NCI-H128 (cell line): ENCODE measurements at regions not wholly inside any gene's neighbourhood (a gene's known extent, or its start where the extent isn't known, plus 50 kb on each side); places are given as distances from the start of the nearest gene placed in this dataset.
"Not testable (repeated sequence)": the region's sequence is repeated elsewhere in the genome, so short reads cannot be mapped to it uniquely, and the experiment has no call there.

Experiments
- DNase-seq: peaks from one replicate; lab custom pipeline; 2025; ENCODE audit not compliant: unreplicated experiment; lab: John Stamatoyannopoulos, UW

DNA sequence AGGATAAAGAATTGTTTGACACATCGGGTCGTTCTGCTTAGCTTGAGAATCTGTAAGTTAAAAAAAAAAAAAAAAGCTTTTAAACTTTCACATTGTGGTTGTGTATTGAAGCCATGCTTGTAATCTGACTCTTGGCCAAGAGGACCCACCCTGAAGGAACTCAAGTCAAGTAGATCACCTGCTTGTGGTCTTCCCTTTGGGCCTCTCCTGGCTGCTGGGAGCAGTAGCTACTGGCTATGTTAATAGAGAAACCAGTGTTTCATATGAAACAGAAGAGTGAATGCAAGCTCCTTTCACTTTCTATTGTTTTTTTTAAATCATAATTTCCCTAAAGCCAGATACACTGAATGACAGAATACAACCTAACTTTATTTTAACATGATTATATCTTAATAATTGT lies 402.4 kb upstream of the NDST4 start:
- DNase-seq, result no peak

DNA sequence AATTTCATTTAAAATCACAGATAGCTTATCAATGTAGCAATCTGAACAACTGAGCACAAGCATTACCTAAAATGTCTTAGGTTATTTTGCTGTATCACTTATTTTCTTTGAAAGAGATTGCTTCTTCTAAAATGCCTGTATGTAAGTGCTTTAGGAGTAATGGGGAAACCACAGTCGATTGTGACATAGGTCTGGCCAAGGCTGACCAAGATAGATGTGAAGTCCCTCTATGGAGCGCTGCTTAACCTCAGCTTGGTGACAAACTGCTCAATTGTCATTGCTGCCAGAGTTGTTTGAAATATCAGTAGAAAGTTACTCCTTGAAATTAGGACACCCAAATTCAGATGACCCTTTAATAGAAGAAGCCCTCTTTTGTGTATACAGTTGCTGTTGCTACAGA lies 401.9 kb upstream of the NDST4 start:
- DNase-seq, result no peak

DNA sequence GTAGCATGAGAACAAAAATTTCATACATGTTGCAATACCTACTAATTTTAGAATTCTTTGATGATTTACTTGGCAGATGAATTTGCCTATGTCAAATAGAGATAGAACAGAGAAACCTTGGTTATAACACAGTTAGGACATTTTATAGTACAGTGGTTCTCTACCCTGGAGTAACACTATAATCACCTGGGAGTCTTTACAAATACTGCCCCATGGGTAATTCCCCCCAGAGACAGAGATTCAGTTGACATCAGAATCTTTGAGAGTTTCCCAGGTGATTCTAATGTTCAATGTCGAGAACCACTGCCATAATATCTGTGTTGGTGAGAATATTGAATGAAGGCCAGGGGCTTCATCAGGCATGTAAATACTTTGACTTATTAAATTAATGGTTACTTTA lies 401.3 kb upstream of the NDST4 start:
- no peak for DNase-seq

DNA sequence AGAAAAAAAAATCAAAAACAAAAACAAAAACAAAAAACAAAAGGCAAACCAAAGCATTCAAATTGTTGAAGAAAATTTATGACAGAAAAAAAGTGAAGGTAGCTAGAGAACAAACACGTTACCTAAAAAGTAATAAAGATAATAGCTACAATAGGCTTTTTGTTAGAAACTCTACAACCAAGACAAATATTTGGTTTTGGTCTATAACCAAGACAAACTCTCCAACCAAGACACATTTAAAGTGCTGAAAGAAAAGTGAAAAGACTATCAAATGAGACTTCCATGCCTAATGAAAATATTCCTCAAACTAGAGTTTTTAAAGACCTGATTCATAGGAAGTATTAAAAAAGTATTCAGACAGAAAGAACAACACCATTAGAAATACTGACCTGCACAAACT lies 391.9 kb upstream of the NDST4 start:
- DNase-seq, result no peak

DNA sequence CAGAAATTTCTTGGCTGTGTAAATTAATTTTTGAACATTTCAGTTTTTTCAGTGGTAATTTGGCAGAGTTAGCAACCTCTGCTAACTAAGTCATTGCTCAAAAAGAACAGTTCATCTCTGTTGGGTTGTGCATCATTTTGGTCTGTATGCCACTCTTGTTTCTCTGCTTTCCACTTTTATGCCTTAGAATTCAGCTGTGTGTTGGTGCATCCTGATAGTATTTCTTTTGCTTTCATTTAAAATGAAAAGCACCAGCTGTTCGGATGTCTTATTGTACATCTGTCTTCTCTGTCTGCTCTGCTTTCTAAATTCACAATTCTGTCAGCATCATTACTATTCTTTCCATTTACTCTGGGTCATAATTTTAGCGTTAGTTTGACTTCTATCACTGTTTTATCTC lies 388.2 kb upstream of the NDST4 start:
- DNase-seq, result no peak

DNA sequence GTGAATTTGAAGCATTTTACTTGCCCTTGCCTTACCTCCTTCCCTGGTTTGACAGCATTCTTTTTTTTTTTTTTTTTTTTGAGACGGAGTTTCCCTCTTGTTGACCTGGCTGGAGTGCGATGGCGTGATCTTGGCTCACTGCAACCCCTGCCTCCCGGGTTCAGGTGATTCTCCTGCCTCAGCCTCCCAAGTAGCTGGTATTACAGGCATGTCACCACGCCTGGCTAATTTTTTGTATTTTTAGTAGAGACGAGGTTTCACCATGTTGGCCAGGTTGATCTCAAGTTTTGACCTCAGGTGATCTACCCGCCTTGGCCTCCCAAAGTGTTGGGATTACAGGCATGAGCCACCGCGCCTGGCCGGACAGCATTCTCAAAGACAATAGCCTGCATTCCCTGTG lies 380.4 kb upstream of the NDST4 start:
- DNase-seq, result not testable (repeated sequence)

DNA sequence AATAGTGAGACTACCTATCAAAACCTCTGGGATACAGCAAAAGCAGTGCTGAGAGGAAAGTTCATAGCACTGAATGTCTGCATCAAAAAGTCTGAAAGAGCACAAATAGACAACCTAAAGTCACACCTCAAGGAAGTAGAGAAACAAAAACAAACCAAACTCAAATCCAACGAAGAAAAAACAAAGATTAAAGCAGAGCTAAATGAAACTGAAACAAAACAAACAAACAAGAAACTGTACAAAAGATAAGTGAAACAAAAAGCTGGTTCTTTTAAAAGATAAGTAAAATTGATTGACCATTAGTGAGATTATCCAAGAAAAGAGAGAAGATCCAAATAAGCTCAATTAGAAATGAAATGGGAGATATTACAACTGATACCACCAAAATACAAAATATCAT lies 378.3 kb upstream of the NDST4 start:
- DNase-seq, result no peak

DNA sequence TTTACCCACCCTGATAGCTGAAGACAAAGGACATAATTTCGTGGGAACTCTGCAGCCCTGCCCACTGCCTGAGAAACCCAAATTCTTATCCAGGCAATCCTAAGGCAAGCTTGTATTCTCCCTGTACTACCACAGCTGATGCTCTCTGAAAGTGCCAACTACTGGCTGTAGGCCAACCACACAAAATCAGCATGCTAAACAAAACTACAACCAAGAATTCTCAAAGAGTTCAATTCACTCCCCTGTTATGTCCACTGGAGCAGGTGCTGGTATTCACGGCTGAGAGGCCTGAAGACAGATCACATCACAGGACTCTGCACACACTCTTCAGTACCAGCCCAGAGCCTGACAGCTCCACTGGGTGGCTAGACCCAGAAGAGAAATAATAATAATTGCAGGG lies 375.9 kb upstream of the NDST4 start:
- DNase-seq, result no peak

DNA sequence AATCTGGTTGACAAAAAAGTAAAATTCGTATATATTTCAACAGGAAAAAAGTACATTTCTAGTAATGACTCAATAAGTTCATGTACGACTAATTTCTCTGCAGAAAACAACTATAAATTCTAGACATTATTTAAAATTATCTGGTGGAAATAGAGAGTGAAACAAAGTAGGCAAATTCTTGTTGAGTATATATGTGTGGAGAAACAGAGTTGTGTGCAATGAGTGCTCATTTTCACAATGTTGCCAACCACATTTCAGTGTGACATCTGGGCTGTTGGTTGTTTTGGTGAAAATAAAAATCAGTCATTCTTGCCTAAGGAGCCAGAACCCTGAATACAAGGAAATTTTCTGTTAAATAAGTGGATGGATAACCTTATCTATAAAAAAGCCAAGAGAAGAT lies 372.0 kb upstream of the NDST4 start:
- no peak for DNase-seq

DNA sequence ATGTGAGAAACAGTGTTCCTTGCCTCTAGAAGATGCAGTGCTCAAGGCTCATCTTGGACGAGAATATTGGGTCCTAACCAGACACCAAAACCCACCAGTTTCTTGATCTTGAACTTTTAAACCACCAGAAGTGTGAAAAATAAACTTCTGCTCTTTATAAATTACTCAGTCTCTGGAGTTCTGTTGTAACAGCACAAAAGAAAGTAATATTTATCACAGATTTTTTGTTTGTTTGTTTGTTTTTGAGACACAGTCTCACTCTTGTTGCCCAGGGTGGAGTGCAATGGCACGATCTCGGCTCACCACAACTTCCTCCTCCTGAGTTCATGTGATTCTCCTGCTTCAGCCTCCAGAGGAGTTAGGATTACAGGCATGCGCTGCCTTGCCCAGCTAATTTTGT lies 371.1 kb upstream of the NDST4 start:
- no peak for DNase-seq

DNA sequence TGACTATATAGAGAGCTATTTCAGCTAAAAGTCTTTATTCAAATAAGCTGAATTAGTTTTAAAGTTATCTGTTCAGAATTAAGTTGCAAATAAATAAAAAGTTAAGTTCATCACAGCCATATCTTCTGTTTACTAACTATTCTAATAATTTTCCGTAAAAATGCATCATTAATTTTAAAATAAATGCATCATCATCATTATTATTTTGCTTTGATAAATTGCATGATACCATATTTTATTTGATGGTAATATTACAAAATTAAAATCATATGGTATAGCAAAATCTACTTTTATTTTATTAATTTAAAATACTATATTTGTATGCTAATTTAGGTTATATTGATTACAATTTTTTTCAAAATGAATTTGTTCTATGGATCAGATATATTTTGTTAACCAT lies 357.3 kb upstream of the NDST4 start:
- no peak for DNase-seq

DNA sequence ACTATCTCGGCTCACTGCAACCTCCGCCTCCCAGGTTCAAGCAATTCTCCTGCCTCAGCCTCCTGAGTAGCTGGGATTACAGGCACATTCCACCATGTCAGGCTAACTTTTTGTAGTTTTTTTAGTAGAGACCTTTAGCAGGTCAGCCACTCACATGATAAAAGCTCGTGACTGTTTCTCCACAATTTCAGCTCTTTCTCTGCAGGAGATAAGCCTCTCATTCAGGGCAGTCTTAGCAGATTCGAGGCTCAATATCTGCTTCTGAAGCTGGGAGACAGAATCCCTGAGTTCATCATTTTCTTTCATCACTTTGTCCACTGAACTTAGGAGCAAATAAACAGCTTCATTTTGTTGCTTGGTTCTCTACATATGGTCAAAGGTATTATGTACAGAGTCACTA lies 345.9 kb upstream of the NDST4 start:
- not testable (repeated sequence) for DNase-seq

DNA sequence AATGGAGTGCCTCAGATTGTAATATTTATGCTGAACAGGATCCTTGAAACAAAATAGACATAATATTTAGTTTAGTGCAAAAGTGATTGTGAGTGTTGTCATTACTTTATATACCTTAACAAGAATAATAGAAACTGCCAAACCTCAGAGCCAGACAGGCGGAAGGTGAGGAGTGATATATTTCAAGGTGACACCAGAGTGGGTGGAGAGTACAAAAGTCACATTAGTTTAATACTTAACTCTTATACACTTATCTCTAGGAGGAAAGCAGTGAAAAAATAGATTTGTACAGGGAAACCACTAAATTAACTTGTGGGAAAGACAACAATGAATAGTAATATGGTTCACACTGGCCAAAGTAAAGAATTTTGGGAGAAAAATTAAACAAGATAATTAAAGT lies 342.8 kb upstream of the NDST4 start:
- DNase-seq, result no peak

DNA sequence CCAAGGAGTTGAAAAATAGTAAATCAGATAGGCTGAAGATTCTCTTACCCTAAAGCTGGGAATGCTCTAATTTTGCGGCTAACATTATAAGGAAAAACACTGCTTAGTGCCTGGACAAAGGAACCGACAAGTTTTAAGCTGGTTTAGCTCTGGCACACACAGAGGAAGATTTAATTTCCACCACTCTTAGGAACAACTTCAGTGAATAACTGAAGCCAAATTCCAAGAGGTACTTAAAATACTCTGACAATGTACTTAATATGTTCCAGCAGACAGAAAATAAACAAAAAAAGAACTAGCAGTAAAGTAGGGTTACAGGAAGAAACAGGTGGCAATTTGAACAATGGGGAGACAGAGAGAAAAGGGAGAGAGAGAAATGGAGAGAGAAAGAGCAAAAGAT lies 340.8 kb upstream of the NDST4 start:
- DNase-seq, result no peak

DNA sequence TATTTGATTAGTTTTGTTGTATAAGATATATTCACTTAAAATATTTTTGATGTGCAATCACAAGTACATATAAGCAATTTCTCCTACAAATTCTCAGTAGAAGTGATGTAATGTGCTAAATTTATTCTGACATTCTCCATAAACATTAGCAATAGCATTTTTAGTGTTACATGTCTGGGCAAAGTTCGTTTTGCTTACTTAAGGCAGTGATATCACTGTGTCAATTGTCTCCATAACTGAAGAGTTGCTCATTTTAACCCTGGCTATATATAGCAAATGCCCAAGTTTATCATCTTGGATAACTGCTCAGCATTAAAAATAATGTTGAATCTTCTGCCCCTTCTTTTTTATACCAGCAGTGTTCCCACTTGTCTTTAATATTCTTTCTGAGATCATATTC lies 340.0 kb upstream of the NDST4 start:
- DNase-seq, result no peak

DNA sequence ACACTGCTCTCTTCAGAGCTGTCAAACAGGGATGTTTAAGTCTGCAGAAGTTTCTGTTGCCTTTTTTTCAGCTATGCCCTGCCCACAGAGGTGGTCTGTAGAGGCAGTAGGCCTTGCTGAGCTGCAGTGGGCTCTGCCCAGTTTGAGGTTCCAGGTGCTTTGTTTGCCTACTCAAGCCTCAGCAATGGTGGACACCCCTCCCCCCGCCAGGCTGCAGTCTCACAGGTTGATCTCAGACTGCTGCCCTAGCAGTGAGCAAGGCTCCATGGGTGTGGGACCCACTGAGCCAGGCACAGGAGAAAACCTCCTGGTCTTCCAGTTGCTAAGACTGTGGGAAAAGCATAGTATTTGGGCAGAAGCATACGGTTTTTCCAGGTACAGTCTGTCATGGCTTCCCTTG lies 338.8 kb upstream of the NDST4 start:
- DNase-seq, result not testable (repeated sequence)

DNA sequence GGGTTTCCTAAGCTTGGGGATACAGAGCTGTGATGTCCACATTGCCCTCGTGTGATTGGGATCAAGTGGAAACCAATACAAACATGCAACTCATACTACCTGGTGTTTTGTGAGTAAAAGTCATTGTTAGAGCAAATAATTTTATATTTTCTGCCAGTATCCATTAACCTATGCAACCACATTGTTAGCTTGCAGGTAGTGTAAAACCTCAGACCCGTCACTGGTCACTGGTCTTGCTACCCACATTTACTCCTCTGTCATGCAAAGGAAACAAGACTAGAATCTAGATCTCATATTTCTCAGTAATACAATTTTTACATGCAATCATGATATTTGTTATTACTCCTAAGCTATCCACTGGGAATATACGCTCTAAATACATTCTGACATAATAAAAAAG lies 324.3 kb upstream of the NDST4 start:
- no peak for DNase-seq

DNA sequence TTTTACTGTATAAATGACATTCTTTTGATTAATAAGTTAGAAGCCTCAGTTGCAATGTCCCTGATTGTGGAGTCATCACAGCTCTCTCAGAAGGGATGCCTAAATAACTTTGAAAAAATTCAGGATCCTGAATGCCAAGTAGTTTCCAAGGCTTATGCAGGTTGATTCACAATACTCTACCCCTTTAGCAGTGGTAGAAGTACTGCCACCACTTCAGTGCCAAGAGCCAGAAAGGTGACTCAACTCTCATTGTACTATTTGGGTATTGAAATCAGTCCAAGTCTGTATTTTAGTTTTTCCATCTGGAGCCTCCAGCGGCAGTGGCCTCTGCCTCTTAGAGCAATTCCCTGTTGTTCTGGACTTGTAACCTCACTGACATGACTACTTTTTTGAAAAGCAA lies 320.1 kb upstream of the NDST4 start:
- no peak for DNase-seq

DNA sequence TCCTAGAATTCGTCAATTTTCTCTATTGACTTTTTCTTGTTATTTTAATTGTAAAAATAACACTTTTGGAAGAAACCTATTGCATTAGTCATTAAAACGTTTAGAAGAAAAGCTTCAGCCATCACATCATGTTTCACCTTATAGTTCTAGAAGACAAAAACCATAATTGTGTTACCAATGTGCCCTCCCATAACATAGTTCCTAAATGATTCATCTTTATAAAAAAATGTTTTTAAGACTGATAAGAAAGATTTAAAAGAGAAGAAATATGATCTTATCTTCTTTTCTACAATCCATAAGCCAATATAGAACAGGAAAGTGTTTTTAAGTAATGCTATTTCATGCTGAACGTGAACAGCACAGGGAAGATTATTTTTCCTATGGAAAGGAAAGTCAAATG lies 316.6 kb upstream of the NDST4 start:
- no peak for DNase-seq

DNA sequence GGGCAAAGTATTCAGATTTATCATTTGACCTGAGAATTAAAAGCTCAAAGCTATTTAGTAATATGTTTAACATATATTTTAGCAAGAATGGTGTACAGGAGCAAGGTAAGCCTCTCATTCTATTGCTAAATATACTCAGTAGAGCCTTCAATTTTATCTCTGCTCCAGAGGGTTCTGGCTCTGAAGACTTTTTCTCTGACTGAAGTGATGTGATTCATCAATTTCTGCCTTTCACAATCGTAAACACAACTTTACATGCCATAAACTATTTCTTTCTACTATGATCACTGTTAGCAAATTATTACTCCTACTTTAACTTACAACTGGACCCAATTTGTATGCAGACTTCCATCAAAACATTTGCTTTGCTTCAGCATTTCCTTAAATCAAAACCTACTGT lies 315.0 kb upstream of the NDST4 start:
- no peak for DNase-seq

DNA sequence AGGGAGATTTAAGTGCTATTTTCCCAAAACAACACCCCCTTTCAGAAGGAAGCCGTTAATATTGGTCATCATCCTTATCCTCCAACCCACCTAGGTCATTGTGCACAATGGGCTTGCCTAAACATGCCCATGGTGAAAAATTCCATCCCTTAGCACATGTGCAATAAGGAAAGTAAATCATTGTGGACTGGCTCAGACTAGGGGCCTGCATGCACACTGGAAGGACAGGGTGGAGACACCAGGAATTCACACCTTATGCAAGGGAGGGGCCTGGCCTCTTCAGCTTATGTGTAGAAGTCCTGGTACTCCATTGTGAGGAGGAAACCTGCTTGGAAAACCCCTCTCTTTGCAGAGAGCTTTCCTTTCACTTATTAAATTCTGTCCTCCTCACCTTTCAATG lies 311.4 kb upstream of the NDST4 start:
- no peak for DNase-seq

DNA sequence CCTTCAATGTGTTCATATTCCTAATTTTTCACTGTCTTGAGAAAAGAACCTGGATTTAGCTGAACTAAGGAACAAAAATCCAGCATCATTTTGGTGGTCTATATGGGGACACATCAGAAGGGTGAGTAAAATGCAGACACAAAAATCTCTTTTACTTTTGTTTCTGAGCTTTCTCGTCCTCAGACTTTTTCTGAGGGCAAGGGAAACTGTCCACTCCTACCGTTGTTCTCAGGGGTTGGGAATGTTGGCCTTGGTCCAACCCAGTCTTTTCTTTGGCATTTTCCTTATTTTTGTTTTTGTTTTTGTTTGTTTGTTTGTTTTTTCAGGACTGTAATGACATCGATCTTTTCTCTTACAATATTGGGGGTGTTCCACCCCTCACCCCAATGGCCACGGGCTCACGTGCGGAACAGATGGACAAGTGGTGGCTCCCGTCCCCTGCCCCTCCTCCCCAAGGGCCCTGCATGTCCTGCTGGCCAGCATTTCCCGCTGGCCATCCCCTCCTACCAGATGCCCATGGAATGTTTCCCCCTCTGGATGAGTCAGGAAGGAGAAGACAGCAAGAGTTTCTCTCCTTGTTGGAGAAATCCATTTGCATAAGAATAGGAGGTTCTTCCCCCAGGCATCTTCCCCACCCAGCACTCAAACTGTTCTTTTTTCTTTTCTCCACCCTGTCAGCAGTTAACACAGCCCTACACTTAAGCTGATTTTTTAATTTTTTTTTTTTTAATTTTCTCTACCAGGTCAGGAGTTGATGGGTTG lies 305.4 kb upstream of the NDST4 start:
- DNase-seq, result no peak

DNA sequence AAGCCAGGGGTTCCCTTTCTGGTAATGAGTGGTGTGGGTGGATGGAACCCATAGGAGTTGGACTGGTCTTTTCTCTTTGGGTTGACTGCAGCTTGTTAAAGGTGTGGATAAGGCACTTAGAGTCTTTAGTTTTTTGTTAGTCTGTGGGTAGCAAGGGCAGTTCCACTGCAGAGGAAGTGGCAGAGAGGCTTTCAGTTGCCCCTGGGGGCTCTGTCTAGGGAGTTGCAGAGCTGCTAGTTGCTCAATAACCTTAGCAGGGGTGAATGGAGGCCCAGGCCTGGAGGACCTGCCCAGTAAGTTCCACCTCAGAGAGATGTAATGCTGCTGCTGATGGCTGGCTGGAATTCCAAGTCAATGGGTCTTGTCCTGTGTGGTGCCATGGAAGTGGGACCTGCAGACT lies 282.6 kb upstream of the NDST4 start:
- no peak for DNase-seq

DNA sequence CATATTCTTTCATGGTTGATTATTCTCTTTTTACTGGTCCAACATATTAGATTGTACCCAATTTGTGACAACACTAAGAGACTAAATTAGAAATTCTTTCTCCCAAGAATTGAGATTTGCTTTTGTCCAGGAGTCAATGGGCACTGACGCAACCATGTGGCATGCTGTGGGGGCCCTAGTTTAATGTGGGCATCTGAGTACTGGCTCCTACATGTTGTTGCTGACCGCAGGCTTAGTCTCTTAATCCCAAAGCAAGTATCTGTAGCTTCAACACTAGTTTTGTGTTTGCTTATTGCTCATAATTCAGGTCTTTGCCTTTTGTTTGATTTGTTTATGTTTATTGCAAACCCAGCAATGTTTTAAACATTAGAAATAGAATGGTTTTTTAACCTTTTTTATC lies 263.4 kb upstream of the NDST4 start:
- DNase-seq, result no peak
